K562 (cell line): ENCODE measurements at regions not wholly inside any gene's neighbourhood (a gene's known extent, or its start where the extent isn't known, plus 50 kb on each side); places are given as distances from the start of the nearest gene placed in this dataset.

Experiments used
- ATAC-seq: fragments of 200-7000 bp; cut with Tn5 transposase; 3 replicates; pipeline ENCODE4 v1.9.1; 2020; ENCODE audit warnings: moderate library complexity
- BruUV-seq: library from RNA; stranded (reverse); fragments of 400-500 nt; replicated peaks from 2 replicates; lab custom pipeline; 2021; lab: Mats Ljungman, UMichigan
- CTCF ChIA-PET: fragments of 300-600 bp; formaldehyde crosslinking; extraction: SDS; loops from one replicate; lab custom pipeline; 2021; ENCODE audit warnings: low intra/inter-chr PET ratio; lab: Yijun Ruan, JAX
- POLR2A ChIA-PET: fragments of 300-600, 350-650 bp; sonication (Branson Sonifier 250); formaldehyde crosslinking; extraction: SDS; loops from one replicate; lab custom pipeline; 2021; ENCODE audit warnings: antibody characterized with exemption, inconsistent platforms; lab: Yijun Ruan, JAX
- DNase-seq, 4 experiments: peaks; one replicate each; pipeline versions ENCODE4 v3.0.0 to v3.0.0-alpha.2; 2011 to 2018; ENCODE audit warnings: low spot score in 3 of 4, mixed read lengths in 3 of 4; ENCODE audit errors: extremely low read depth in 1 of 4
- FAIRE-seq: peaks from 2 replicates; lab custom pipeline; 2011; peaks lifted over from hg19 to GRCh38; lab: Jason Lieb, UNC
- H2AFZ ChIP-seq: 2 replicates; pipeline ENCODE4 v1.6.0; 2011; ENCODE audit warnings: low read depth, low read length, control low read depth, inconsistent platforms
- H3K27ac ChIP-seq: fragments of 200-600 bp; 3 replicates; pipeline ENCODE4 v1.8.0; 2011; ENCODE audit warnings: low read depth, mild to moderate bottlenecking, control low read depth, inconsistent platforms, low read length, moderate library complexity, mixed read lengths; ENCODE audit errors: extremely low read depth
- H3K27me3 ChIP-seq, 2 experiments: fragments of 300-600 bp in 1 of 2; 2 replicates in 1 of 2; 3 replicates in 1 of 2; pipeline versions ENCODE4 v1.6.0 to v1.8.0; 2011; ENCODE audit warnings: inconsistent platforms in 2 of 2, low read length in 2 of 2, mild to moderate bottlenecking in 1 of 2, mixed read lengths in 1 of 2, moderate library complexity in 1 of 2; ENCODE audit not compliant: control insufficient read depth in 2 of 2, insufficient read depth in 2 of 2
- H3K36me3 ChIP-seq: fragments of 300-600 bp; 3 replicates; pipeline ENCODE4 v1.8.0; 2011; ENCODE audit warnings: mild to moderate bottlenecking, low read length, inconsistent platforms; ENCODE audit not compliant: control insufficient read depth, insufficient read depth
- H3K4me1 ChIP-seq, 2 experiments: fragments of 200-600 bp in 1 of 2; replicated peaks in 1 of 2; 2 replicates in 1 of 2; 3 replicates in 1 of 2; pipeline versions ENCODE4 v1.5.1 to v1.8.0; 2011; ENCODE audit warnings: inconsistent platforms in 2 of 2, low read length in 2 of 2, mild to moderate bottlenecking in 1 of 2, mixed read lengths in 1 of 2, moderate library complexity in 1 of 2; ENCODE audit not compliant: control insufficient read depth in 2 of 2, insufficient read depth in 2 of 2
- H3K4me2 ChIP-seq: 2 replicates; pipeline ENCODE4 v1.6.1; 2011; ENCODE audit warnings: low read length, control low read depth, inconsistent platforms, mixed read lengths; ENCODE audit not compliant: insufficient read depth
- H3K4me3 ChIP-seq: fragments of 200-600 bp; sonication (generic), shearing (Covaris generic); 2 replicates; pipeline ENCODE4 v1.5.1; 2016; ENCODE audit warnings: control low read depth, inconsistent platforms
- H3K79me2 ChIP-seq: fragments of 200-600 bp; 3 replicates; pipeline ENCODE4 v1.8.0; 2011; ENCODE audit warnings: low read length, inconsistent platforms; ENCODE audit not compliant: control insufficient read depth, insufficient read depth
- H3K9ac ChIP-seq, 2 experiments: 2 replicates each; pipeline versions ENCODE4 v1.6.0 to v1.6.1; 2011; ENCODE audit warnings: low read depth in 2 of 2, low read length in 2 of 2, control low read depth in 1 of 2, inconsistent platforms in 1 of 2, mild to moderate bottlenecking in 1 of 2, mixed read lengths in 1 of 2; ENCODE audit not compliant: insufficient read depth in 1 of 2
- H3K9me1 ChIP-seq: one replicate; pipeline ENCODE4 v1.6.0; 2011; ENCODE audit warnings: inconsistent platforms, mild to moderate bottlenecking, low read length, moderate library complexity; ENCODE audit not compliant: control insufficient read depth, insufficient read depth
- H3K9me3 ChIP-seq: replicated peaks from 2 replicates; pipeline ENCODE4 v1.5.1; 2011; ENCODE audit warnings: low read depth, low read length, inconsistent platforms; ENCODE audit not compliant: control insufficient read depth, insufficient read depth
- H4K20me1 ChIP-seq: replicated peaks from 2 replicates; pipeline ENCODE4 v1.6.1; 2011; ENCODE audit warnings: low read length, inconsistent platforms, mixed read lengths; ENCODE audit not compliant: control insufficient read depth, insufficient read depth
- BHLHE40 ChIP-seq: IDR thresholded peaks from 2 replicates; pipeline ENCODE4 v1.6.1; 2011; ENCODE audit warnings: low read length, improper control_type of control experiment
- BRF1 ChIP-seq: IDR thresholded peaks from 3 replicates; pipeline ENCODE4 v1.6.1; 2011; ENCODE audit warnings: borderline replicate concordance, mild to moderate bottlenecking; ENCODE audit not compliant: insufficient read length; ENCODE audit errors: extremely low read depth
- ILK ChIP-seq: fragments of 450-650 bp; IDR thresholded peaks from 2 replicates; pipeline ENCODE4 v1.6.1; 2016; ENCODE audit warnings: missing genetic modification characterization, low read depth, mild to moderate bottlenecking, missing compliant biosample characterization, moderate library complexity, borderline replicate concordance
- KLF1 ChIP-seq: fragments of 450-650 bp; IDR thresholded peaks from 2 replicates; pipeline ENCODE4 v1.6.1; 2016; ENCODE audit warnings: missing genetic modification characterization, missing compliant biosample characterization
- MXD1 ChIP-seq: fragments of 250-450 bp; sonication (Bioruptor Pico); IDR thresholded peaks from 2 replicates; pipeline ENCODE4 v1.8.0; 2021; ENCODE audit warnings: borderline replicate concordance, mild to moderate bottlenecking, moderate library complexity; ENCODE audit not compliant: poor library complexity, severe bottlenecking
- PRDM10 ChIP-seq: fragments of 450-650 bp; IDR thresholded peaks from 2 replicates; pipeline ENCODE4 v1.6.1; 2018; ENCODE audit not compliant: partially characterized antibody
- SAP30 ChIP-seq: fragments of 200-600 bp; sonication (generic); IDR thresholded peaks from 2 replicates; pipeline ENCODE4 v1.6.1; 2012; ENCODE audit warnings: borderline replicate concordance, low read depth, mild to moderate bottlenecking, moderate library complexity, low read length, control low read depth, inconsistent platforms; ENCODE audit not compliant: insufficient read depth, poor library complexity, severe bottlenecking
- SMARCC2 ChIP-seq: fragments of 450-650 bp; IDR thresholded peaks from 2 replicates; pipeline ENCODE4 v1.6.1; 2017; ENCODE audit warnings: antibody characterized with exemption, moderate library complexity, mild to moderate bottlenecking, low read depth
- SRF ChIP-seq, 2 experiments: fragments of 250-450, 450-650 bp in 1 of 2; sonication (Bioruptor Pico) in 1 of 2; sonication (generic) in 1 of 2; formaldehyde crosslinking; IDR thresholded peaks; 2 replicates each; pipeline versions ENCODE4 v1.5.0 to v1.5.1; 2020 to 2022; ENCODE audit warnings: mild to moderate bottlenecking in 1 of 2, missing genetic modification reagents in 1 of 2
- TGIF2 ChIP-seq: sonication (generic); formaldehyde crosslinking; IDR thresholded peaks from 2 replicates; pipeline ENCODE4 v1.8.1; 2022; ENCODE audit warnings: mild to moderate bottlenecking, missing genetic modification reagents, moderate library complexity
- USF1 ChIP-seq: sonication (generic); formaldehyde crosslinking; IDR thresholded peaks from 2 replicates; pipeline ENCODE4 v1.9.0; 2022; ENCODE audit warnings: mild to moderate bottlenecking, missing genetic modification reagents
- ZNF253 ChIP-seq: fragments of 250-450 bp; sonication (Bioruptor Pico); conservative IDR thresholded peaks from 2 replicates; pipeline ENCODE4 v1.6.1; 2021; ENCODE audit warnings: mild to moderate bottlenecking
- ZNF518B ChIP-seq: fragments of 250-450 bp; sonication (Bioruptor Pico); IDR thresholded peaks from 2 replicates; pipeline ENCODE4 v1.5.0; 2021; ENCODE audit warnings: mild to moderate bottlenecking, moderate library complexity
- ZNF717 ChIP-seq: fragments of 250-450 bp; sonication (Bioruptor Pico); IDR thresholded peaks from 2 replicates; pipeline ENCODE4 v1.5.0; 2021
- ZNF764 ChIP-seq: fragments of 250-450 bp; sonication (Bioruptor Pico); IDR thresholded peaks from 2 replicates; pipeline ENCODE4 v1.4.0; 2020; ENCODE audit warnings: low read depth, mild to moderate bottlenecking, moderate library complexity
- WGBS: fragments of 100-300 bp; shearing (Covaris generic); methylation state at CpG from one replicate; pipeline ENCODE4 v1.1.6; 2016; ENCODE audit warnings: low coverage, mixed read lengths; ENCODE audit not compliant: insufficient coverage; ENCODE audit errors: missing lambda C conversion rate; 5-methylcytosine and 5-hydroxymethylcytosine counted together
- in situ Hi-C: fragments of 300-500 bp; cut with MboI; formaldehyde crosslinking; loops from 4 replicates; pipeline ENCODE4 v1.15.0; 2018; ENCODE audit warnings: inconsistent platforms, mixed read lengths
- intact Hi-C: fragments of 100-400 bp; cut with micrococcal nuclease; formaldehyde crosslinking; loops from 2 replicates; pipeline ENCODE4 v1.14.2; 2022

GRCh38 chr3:43795491-43795890 is 104.8 kb downstream of the ABHD5 start:
- H3K27me3 ChIP-seq: peaks cover 37 to 47% of the 10 kb centered on the region in 2 experiments
- in situ Hi-C loops (no loop called here), intact Hi-C loops (no loop called here)
- CTCF ChIA-PET: no interaction called here
- POLR2A ChIA-PET: no interaction called here
- no peak overlapping the region for H3K4me3 ChIP-seq
- 2% methylated on average over 3 of the region's 3 CpGs for WGBS
- H3K9me3 ChIP-seq: no peaks in the 10 kb centered on the region
- no peaks in the 10 kb centered on the region for H3K9me1 ChIP-seq
- no peak overlapping the region for H3K9ac ChIP-seq
- H3K4me2 ChIP-seq: no peak overlapping the region
- H2AFZ ChIP-seq: no peak overlapping the region
- no peaks in the 10 kb centered on the region for H3K4me1 ChIP-seq
- H3K36me3 ChIP-seq: no peaks in the 10 kb centered on the region
- H3K27ac ChIP-seq: no peak overlapping the region
- ATAC-seq (no peak), DNase-seq (no peak), FAIRE-seq (no peak)
- BruUV-seq: no TSS peak
- no peaks in the 10 kb centered on the region for H4K20me1 ChIP-seq
- H3K79me2 ChIP-seq: no peaks in the 10 kb centered on the region
- TF ChIP-seq ZNF717 (CRISPR knock-in tag) (no peak), PRDM10 (no peak), SRF (CRISPR knock-in tag; IDR thresholded peaks at IDR 0.05) (no peak), USF1 (CRISPR knock-in tag) (no peak), MXD1 (no peak), ZNF764 (no peak), ILK (no peak), BRF1 (no peak), KLF1 (tag) (no peak), SAP30 (no peak), ZNF253 (no peak), SMARCC2 (no peak), TGIF2 (CRISPR knock-in tag) (no peak), BHLHE40 (no peak), ZNF518B (CRISPR knock-in tag) (no peak)
